Neuronal stem cell (in vitro differentiated cells): ENCODE measurements at regions not wholly inside any gene's neighbourhood (a gene's known extent, or its start where the extent isn't known, plus 50 kb on each side); places are given as distances from the start of the nearest gene placed in this dataset.

Source experiments
- DNase-seq: peaks from one replicate; pipeline ENCODE4 v3.0.0-alpha.2; 2013; ENCODE audit warnings: low spot score
- H2AFZ ChIP-seq: one replicate; pipeline ENCODE4 v1.6.1; 2013; ENCODE audit warnings: mild to moderate bottlenecking, low read length, inconsistent platforms
- H2AK5ac ChIP-seq: 2 replicates; pipeline ENCODE4 v1.6.1; 2013; ENCODE audit warnings: low read depth, mild to moderate bottlenecking, inconsistent platforms, low read length, moderate library complexity, mixed read lengths
- H2BK120ac ChIP-seq: 2 replicates; pipeline ENCODE4 v1.6.1; 2013; ENCODE audit warnings: low read depth, mild to moderate bottlenecking, inconsistent platforms, low read length, moderate library complexity, mixed read lengths
- H2BK12ac ChIP-seq: one replicate; pipeline ENCODE4 v1.6.1; 2013; ENCODE audit warnings: low read length, inconsistent platforms
- H2BK15ac ChIP-seq: 2 replicates; pipeline ENCODE4 v1.6.1; 2013; ENCODE audit warnings: mild to moderate bottlenecking, low read length, inconsistent platforms, mixed read lengths
- H2BK5ac ChIP-seq: one replicate; pipeline ENCODE4 v1.6.1; 2013; ENCODE audit warnings: inconsistent platforms, mild to moderate bottlenecking, low read length, moderate library complexity
- H3K14ac ChIP-seq: one replicate; pipeline ENCODE4 v1.6.1; 2013; ENCODE audit warnings: low read length, inconsistent platforms
- H3K18ac ChIP-seq: 2 replicates; pipeline ENCODE4 v1.6.1; 2013; ENCODE audit warnings: low read length, inconsistent platforms
- H3K23ac ChIP-seq: 2 replicates; pipeline ENCODE4 v1.6.1; 2013; ENCODE audit warnings: low read depth, mild to moderate bottlenecking, mixed read lengths, low read length, inconsistent platforms; ENCODE audit not compliant: poor library complexity
- H3K27ac ChIP-seq: replicated peaks from 3 replicates; pipeline ENCODE4 v1.5.1; 2013; ENCODE audit warnings: low read length, inconsistent platforms
- H3K27me3 ChIP-seq, 3 experiments: 2 replicates each; pipeline ENCODE4 v1.6.1; 2013; ENCODE audit warnings: low read length in 3 of 3, mild to moderate bottlenecking in 2 of 3, inconsistent platforms in 1 of 3, low read depth in 1 of 3, mixed read lengths in 1 of 3, moderate library complexity in 1 of 3; ENCODE audit not compliant: control insufficient read depth in 3 of 3, insufficient read depth in 3 of 3
- H3K36me3 ChIP-seq, 2 donors: replicated peaks in 1 of 2; 2 replicates each; pipeline ENCODE4 v1.6.1; 2013; ENCODE audit warnings: low read length in 2 of 2; ENCODE audit not compliant: control insufficient read depth in 2 of 2, insufficient read depth in 2 of 2
- H3K4ac ChIP-seq: 2 replicates; pipeline ENCODE4 v1.6.1; 2013; ENCODE audit warnings: inconsistent platforms, mild to moderate bottlenecking, low read length, moderate library complexity
- H3K4me1 ChIP-seq, 2 donors: 1 replicate in 1 of 2; 2 replicates in 1 of 2; pipeline ENCODE4 v1.6.1; 2013; ENCODE audit warnings: low read length in 2 of 2, low read depth in 1 of 2; ENCODE audit not compliant: control insufficient read depth in 2 of 2, insufficient read depth in 1 of 2
- H3K4me2 ChIP-seq: one replicate; pipeline ENCODE4 v1.6.1; 2013; ENCODE audit warnings: mild to moderate bottlenecking, low read length, inconsistent platforms; ENCODE audit not compliant: insufficient read depth, poor library complexity, severe bottlenecking
- H3K4me3 ChIP-seq, 2 donors: 2 replicates each; pipeline ENCODE4 v1.5.1; 2013; ENCODE audit warnings: low read length in 2 of 2, mild to moderate bottlenecking in 2 of 2, inconsistent platforms in 1 of 2, moderate library complexity in 1 of 2
- H3K79me1 ChIP-seq: one replicate; pipeline ENCODE4 v1.6.1; 2013; ENCODE audit warnings: low read depth, mild to moderate bottlenecking, inconsistent platforms, low read length, moderate library complexity
- H3K9ac ChIP-seq: one replicate; pipeline ENCODE4 v1.6.1; 2013; ENCODE audit warnings: mild to moderate bottlenecking, low read depth, low read length, inconsistent platforms; ENCODE audit not compliant: poor library complexity
- H3K9me3 ChIP-seq, 2 donors: replicated peaks in 1 of 2; 2 replicates each; pipeline versions ENCODE3 to v1.6.1; 2013; ENCODE audit warnings: low read length in 2 of 2, mild to moderate bottlenecking in 2 of 2, inconsistent platforms in 1 of 2, low read depth in 1 of 2, mixed read lengths in 1 of 2, moderate library complexity in 1 of 2; ENCODE audit not compliant: control insufficient read depth in 2 of 2, insufficient read depth in 1 of 2
- H4K8ac ChIP-seq: one replicate; pipeline ENCODE4 v1.6.1; 2013; ENCODE audit warnings: low read depth, mild to moderate bottlenecking, inconsistent platforms, low read length, moderate library complexity
- H4K91ac ChIP-seq: one replicate; pipeline ENCODE4 v1.6.1; 2013; ENCODE audit warnings: low read length, low read depth, mild to moderate bottlenecking, inconsistent platforms; ENCODE audit not compliant: poor library complexity
- WGBS, 2 donors: extraction: QIAGEN DNeasy Blood & Tissue Kit; methylation state at CpG; one replicate each; pipeline ENCODE4 v1.1.7; 2013; ENCODE audit warnings: missing lambda C conversion rate in 2 of 2, mixed read lengths in 1 of 2; ENCODE audit not compliant: insufficient read length in 2 of 2, insufficient replicate concordance in 1 of 2; ENCODE audit errors: extremely low coverage in 2 of 2; 5-methylcytosine and 5-hydroxymethylcytosine counted together

GRCh38 chr11:35893796-35894475, 49.9 kb upstream of the LDLRAD3 start:
- Histone ChIP-seq H4K91ac (no peak overlapping the region), H2BK12ac (no peak overlapping the region), H2AFZ (no peak overlapping the region), H3K23ac (no peak overlapping the region), H3K18ac (no peak overlapping the region), H3K27ac (no peak overlapping the region), H3K79me1 (peaks cover 2% of the 10 kb centered on the region), H4K8ac (no peak overlapping the region), H2BK15ac (no peak overlapping the region), H2BK120ac (no peak overlapping the region), H3K4me2 (no peak overlapping the region), H3K27me3 (no peaks in the 10 kb centered on the region), H2AK5ac (no peak overlapping the region), H3K9ac (no peak overlapping the region), H3K4me1 (peaks cover 3 to 12% of the 10 kb centered on the region in 2 donors), H3K4me3 (no peak overlapping the region), H3K4ac (no peak overlapping the region), H3K36me3 (no peaks in the 10 kb centered on the region), H2BK5ac (no peak overlapping the region), H3K14ac (no peak overlapping the region), H3K9me3 (peaks cover 0 to 2% of the 10 kb centered on the region in 2 donors)
- DNase-seq = no peak
- no CpG with 5 or more reads among the region's 8 CpGs for WGBS, 2 donors
